ENCODE measurements at regions not wholly inside any gene's neighbourhood (a gene's known extent, or its start where the extent isn't known, plus 50 kb on each side); places are given as distances from the start of the nearest gene placed in this dataset.

DNA sequence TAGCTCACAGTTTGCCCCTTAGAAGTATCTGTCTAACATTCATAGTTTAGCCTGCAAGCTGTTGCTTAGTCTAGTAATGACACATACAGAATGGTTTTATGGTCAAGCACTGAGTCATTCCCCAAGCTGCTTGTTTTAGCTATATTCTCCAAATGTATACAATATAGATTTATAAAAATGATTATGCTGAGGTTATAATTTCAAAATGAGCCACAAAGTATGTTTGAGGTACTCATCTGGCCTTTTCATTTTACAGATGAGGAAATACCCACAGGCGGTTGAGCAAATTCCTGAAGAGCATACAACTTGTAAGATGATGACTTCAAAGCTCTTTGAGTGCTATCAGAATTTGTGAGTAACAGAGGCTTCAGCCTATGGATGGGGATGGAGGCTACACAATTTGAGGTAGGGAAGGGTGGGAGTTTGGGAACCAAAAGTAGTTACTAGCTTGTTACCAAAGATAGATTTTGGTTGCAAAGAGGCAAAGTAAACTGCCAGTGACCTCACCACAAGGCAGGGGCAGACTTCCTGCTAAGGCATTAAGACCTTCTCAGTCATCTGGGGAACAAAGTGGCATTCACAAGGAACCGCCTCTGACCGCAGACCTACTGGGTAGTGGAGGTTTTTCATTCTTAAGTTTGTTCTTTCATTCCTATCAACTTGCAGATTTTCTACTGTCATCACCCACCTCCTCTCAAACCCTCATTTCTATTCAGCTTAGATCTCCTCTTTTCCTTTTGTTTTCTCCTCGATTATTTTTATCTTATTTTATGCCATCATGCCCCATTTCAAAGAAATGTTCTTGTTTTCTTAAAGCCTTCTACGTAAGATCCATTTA, 257.2 kb upstream of the NECTIN3 start (continued):
- TF ChIP-seq, protein P1, sequence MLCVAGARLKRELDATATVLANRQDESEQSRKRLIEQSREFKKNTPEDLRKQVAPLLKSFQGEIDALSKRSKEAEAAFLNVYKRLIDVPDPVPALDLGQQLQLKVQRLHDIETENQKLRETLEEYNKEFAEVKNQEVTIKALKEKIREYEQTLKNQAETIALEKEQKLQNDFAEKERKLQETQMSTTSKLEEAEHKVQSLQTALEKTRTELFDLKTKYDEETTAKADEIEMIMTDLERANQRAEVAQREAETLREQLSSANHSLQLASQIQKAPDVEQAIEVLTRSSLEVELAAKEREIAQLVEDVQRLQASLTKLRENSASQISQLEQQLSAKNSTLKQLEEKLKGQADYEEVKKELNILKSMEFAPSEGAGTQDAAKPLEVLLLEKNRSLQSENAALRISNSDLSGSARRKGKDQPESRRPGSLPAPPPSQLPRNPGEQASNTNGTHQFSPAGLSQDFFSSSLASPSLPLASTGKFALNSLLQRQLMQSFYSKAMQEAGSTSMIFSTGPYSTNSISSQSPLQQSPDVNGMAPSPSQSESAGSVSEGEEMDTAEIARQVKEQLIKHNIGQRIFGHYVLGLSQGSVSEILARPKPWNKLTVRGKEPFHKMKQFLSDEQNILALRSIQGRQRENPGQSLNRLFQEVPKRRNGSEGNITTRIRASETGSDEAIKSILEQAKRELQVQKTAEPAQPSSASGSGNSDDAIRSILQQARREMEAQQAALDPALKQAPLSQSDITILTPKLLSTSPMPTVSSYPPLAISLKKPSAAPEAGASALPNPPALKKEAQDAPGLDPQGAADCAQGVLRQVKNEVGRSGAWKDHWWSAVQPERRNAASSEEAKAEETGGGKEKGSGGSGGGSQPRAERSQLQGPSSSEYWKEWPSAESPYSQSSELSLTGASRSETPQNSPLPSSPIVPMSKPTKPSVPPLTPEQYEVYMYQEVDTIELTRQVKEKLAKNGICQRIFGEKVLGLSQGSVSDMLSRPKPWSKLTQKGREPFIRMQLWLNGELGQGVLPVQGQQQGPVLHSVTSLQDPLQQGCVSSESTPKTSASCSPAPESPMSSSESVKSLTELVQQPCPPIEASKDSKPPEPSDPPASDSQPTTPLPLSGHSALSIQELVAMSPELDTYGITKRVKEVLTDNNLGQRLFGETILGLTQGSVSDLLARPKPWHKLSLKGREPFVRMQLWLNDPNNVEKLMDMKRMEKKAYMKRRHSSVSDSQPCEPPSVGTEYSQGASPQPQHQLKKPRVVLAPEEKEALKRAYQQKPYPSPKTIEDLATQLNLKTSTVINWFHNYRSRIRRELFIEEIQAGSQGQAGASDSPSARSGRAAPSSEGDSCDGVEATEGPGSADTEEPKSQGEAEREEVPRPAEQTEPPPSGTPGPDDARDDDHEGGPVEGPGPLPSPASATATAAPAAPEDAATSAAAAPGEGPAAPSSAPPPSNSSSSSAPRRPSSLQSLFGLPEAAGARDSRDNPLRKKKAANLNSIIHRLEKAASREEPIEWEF (IDR thresholded peaks at IDR 0.05; ENCODE audit: insufficient replicate concordance, low read depth, low read length): no peak
- TF ChIP-seq, protein P2, sequence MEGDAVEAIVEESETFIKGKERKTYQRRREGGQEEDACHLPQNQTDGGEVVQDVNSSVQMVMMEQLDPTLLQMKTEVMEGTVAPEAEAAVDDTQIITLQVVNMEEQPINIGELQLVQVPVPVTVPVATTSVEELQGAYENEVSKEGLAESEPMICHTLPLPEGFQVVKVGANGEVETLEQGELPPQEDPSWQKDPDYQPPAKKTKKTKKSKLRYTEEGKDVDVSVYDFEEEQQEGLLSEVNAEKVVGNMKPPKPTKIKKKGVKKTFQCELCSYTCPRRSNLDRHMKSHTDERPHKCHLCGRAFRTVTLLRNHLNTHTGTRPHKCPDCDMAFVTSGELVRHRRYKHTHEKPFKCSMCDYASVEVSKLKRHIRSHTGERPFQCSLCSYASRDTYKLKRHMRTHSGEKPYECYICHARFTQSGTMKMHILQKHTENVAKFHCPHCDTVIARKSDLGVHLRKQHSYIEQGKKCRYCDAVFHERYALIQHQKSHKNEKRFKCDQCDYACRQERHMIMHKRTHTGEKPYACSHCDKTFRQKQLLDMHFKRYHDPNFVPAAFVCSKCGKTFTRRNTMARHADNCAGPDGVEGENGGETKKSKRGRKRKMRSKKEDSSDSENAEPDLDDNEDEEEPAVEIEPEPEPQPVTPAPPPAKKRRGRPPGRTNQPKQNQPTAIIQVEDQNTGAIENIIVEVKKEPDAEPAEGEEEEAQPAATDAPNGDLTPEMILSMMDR (IDR thresholded peaks at IDR 0.05 in 2 of 3, conservative IDR thresholded peaks at IDR 0.05 in 1 of 3; ENCODE audit: control insufficient read depth in 2 of 3, extremely low read depth in 1 of 3, insufficient read depth in 1 of 3, low read depth in 3 of 3, low read length in 3 of 3): no peak
- TF ChIP-seq SUPT20H (IDR thresholded peaks at IDR 0.05; ENCODE audit: borderline replicate concordance, control insufficient read depth, low read depth, low read length): no peak
- TF ChIP-seq JUNB (IDR thresholded peaks at IDR 0.05): peak; percentile 89
- TF ChIP-seq, protein P3, sequence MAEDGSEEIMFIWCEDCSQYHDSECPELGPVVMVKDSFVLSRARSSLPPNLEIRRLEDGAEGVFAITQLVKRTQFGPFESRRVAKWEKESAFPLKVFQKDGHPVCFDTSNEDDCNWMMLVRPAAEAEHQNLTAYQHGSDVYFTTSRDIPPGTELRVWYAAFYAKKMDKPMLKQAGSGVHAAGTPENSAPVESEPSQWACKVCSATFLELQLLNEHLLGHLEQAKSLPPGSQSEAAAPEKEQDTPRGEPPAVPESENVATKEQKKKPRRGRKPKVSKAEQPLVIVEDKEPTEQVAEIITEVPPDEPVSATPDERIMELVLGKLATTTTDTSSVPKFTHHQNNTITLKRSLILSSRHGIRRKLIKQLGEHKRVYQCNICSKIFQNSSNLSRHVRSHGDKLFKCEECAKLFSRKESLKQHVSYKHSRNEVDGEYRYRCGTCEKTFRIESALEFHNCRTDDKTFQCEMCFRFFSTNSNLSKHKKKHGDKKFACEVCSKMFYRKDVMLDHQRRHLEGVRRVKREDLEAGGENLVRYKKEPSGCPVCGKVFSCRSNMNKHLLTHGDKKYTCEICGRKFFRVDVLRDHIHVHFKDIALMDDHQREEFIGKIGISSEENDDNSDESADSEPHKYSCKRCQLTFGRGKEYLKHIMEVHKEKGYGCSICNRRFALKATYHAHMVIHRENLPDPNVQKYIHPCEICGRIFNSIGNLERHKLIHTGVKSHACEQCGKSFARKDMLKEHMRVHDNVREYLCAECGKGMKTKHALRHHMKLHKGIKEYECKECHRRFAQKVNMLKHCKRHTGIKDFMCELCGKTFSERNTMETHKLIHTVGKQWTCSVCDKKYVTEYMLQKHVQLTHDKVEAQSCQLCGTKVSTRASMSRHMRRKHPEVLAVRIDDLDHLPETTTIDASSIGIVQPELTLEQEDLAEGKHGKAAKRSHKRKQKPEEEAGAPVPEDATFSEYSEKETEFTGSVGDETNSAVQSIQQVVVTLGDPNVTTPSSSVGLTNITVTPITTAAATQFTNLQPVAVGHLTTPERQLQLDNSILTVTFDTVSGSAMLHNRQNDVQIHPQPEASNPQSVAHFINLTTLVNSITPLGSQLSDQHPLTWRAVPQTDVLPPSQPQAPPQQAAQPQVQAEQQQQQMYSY (CRISPR knock-in tag; IDR thresholded peaks at IDR 0.05): no peak
- TF ChIP-seq POLR2AphosphoS5 (IDR thresholded peaks at IDR 0.05; ENCODE audit: low read length): no peak
- no peak for TF ChIP-seq HCFC1 (IDR thresholded peaks at IDR 0.05; ENCODE audit: low read length)
- no peak for TF ChIP-seq POLR2A (IDR thresholded peaks at IDR 0.05; ENCODE audit: low read depth, low read length)
- TF ChIP-seq, protein P4, sequence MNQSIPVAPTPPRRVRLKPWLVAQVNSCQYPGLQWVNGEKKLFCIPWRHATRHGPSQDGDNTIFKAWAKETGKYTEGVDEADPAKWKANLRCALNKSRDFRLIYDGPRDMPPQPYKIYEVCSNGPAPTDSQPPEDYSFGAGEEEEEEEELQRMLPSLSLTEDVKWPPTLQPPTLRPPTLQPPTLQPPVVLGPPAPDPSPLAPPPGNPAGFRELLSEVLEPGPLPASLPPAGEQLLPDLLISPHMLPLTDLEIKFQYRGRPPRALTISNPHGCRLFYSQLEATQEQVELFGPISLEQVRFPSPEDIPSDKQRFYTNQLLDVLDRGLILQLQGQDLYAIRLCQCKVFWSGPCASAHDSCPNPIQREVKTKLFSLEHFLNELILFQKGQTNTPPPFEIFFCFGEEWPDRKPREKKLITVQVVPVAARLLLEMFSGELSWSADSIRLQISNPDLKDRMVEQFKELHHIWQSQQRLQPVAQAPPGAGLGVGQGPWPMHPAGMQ (IDR thresholded peaks at IDR 0.05; ENCODE audit: borderline replicate concordance): no peak
- TF ChIP-seq, protein P5, sequence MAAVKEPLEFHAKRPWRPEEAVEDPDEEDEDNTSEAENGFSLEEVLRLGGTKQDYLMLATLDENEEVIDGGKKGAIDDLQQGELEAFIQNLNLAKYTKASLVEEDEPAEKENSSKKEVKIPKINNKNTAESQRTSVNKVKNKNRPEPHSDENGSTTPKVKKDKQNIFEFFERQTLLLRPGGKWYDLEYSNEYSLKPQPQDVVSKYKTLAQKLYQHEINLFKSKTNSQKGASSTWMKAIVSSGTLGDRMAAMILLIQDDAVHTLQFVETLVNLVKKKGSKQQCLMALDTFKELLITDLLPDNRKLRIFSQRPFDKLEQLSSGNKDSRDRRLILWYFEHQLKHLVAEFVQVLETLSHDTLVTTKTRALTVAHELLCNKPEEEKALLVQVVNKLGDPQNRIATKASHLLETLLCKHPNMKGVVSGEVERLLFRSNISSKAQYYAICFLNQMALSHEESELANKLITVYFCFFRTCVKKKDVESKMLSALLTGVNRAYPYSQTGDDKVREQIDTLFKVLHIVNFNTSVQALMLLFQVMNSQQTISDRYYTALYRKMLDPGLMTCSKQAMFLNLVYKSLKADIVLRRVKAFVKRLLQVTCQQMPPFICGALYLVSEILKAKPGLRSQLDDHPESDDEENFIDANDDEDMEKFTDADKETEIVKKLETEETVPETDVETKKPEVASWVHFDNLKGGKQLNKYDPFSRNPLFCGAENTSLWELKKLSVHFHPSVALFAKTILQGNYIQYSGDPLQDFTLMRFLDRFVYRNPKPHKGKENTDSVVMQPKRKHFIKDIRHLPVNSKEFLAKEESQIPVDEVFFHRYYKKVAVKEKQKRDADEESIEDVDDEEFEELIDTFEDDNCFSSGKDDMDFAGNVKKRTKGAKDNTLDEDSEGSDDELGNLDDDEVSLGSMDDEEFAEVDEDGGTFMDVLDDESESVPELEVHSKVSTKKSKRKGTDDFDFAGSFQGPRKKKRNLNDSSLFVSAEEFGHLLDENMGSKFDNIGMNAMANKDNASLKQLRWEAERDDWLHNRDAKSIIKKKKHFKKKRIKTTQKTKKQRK (IDR thresholded peaks at IDR 0.05; ENCODE audit: low read depth, low read length): no peak

Data from GM12878 (cell line).